Left forelimb (tissue), 1 donor: ENCODE measurements at regions not wholly inside any gene's neighbourhood (a gene's known extent, or its start where the extent isn't known, plus 50 kb on each side); places are given as distances from the start of the nearest gene placed in this dataset.

Experiments
- DNase-seq: peaks from one replicate; pipeline ENCODE4 v3.0.0-alpha.2; 2018; ENCODE audit warnings: low spot score

DNA sequence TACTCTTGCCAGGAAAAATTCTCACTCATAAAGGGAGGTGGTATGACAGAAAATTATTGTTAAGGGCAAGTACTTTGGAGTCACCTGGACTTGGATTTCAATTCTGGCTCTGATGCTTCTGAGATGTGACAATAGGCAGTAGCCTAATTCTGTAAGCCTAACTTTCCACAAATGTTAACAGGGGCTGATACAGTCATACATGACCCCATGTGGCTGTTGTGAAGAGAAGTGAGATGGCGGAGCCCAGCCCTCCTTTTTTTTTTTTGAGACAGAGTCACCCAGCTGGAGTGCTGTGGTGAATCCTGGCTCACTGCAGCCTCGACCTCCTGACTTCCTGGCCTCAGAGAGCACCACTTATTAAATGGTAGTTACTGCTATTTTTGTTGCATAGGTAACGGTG is 54.4 kb upstream of the IRF2 start:
- no peak for DNase-seq

DNA sequence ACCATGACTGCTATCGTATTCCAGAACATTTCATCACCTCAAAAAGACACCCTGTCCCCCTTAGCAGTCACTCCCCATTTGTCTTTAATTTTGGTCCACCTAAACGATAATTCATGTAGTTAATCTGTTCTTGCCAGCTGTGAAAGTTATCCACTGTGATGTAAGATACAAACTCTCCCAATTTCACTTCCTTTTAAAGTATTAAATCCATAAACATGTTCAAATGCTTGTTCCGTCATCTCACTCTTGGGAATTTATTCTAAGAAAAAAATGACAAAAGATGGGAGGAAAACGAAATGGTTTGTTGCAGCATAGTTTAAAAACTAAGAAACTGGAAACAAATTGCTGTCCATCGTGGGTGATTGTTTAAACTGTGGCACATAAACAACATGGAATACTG is 53.7 kb upstream of the IRF2 start:
- no peak for DNase-seq

DNA sequence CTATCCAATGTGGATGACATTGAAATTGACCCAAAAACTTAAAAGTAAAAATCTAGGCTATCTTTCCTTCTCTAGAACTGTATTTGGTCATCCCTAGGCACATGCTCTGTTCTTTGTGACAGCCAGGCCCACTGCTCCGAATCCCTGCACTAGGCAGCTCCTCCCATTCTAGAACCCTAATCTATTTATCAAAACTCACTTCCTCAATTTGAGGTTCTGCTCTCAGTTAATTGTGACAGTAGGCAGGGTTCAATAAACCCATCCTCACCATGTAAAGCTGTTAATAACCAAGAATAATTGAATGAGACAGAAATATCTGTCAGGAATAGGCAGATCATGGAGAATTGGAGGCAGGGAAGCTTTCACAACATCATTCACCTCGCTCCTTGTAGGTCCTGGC is 51.9 kb upstream of the IRF2 start:
- no peak for DNase-seq
